ENCODE measurements at regions not wholly inside any gene's neighbourhood (a gene's known extent, or its start where the extent isn't known, plus 50 kb on each side); places are given as distances from the start of the nearest gene placed in this dataset.

DNA sequence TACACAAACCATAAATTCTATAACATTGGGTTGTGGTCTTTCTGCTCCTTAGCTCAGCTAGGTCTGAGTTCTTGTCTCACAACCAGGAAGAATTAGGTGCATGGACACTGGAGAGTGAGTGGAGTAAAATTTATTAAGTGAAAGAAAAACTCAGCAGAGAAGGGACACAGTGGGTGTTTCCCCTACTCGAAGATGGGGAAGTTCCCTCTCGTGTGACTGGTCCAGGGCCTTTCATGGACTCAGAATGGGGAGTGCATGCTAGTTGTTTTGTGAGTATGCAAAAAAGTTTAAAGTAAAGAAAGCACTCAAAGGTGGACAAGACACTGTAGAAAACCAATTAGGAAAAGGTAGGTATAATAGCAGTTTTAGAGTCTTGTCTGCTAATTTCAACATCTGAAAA lies 215.5 kb upstream of the RORA start:
- TF ChIP-seq EZH2 (IDR thresholded peaks at IDR 0.05; ENCODE audit: borderline replicate concordance, low read depth, low read length, severe bottlenecking), result no peak
- TF ChIP-seq, protein P1, sequence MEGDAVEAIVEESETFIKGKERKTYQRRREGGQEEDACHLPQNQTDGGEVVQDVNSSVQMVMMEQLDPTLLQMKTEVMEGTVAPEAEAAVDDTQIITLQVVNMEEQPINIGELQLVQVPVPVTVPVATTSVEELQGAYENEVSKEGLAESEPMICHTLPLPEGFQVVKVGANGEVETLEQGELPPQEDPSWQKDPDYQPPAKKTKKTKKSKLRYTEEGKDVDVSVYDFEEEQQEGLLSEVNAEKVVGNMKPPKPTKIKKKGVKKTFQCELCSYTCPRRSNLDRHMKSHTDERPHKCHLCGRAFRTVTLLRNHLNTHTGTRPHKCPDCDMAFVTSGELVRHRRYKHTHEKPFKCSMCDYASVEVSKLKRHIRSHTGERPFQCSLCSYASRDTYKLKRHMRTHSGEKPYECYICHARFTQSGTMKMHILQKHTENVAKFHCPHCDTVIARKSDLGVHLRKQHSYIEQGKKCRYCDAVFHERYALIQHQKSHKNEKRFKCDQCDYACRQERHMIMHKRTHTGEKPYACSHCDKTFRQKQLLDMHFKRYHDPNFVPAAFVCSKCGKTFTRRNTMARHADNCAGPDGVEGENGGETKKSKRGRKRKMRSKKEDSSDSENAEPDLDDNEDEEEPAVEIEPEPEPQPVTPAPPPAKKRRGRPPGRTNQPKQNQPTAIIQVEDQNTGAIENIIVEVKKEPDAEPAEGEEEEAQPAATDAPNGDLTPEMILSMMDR (IDR thresholded peaks at IDR 0.05; ENCODE audit: borderline replicate concordance, extremely low read depth, low read length, poor library complexity, severe bottlenecking), result no peak
